OCI-M1 (cell line): ENCODE measurements at regions not wholly inside any gene's neighbourhood (a gene's known extent, or its start where the extent isn't known, plus 50 kb on each side); places are given as distances from the start of the nearest gene placed in this dataset.

Experiments
- DNase-seq: peaks from one replicate; lab custom pipeline; 2025; lab: John Stamatoyannopoulos, UW

GRCh38 chr13:52931131-52931530 is 82.7 kb upstream of the PCDH8 start:
- no peak for DNase-seq

- no peak for DNase-seq
Measured at GRCh38 chr13:52929846-52930245, 81.4 kb upstream of the PCDH8 start.

GRCh38 chr13:52926971-52927370 is 78.5 kb upstream of the PCDH8 start:
- no peak for DNase-seq

GRCh38 chr13:52925775-52926285 is 77.4 kb upstream of the PCDH8 start:
- no peak for DNase-seq

- DNase-seq, result no peak
Measured at GRCh38 chr13:52925251-52925650, 76.8 kb upstream of the PCDH8 start.

GRCh38 chr13:52924289-52925148 is 76.1 kb upstream of the PCDH8 start:
- no peak for DNase-seq

- no peak for DNase-seq
Measured at GRCh38 chr13:52922961-52923360, 74.5 kb upstream of the PCDH8 start.

- peak; percentile 60 for DNase-seq
Measured at GRCh38 chr13:52921194-52921593, 72.8 kb upstream of the PCDH8 start.

- DNase-seq, result no peak
Measured at GRCh38 chr13:52916486-52916990, 68.1 kb upstream of the PCDH8 start.

GRCh38 chr13:52911340-52911739 is 62.9 kb upstream of the PCDH8 start:
- no peak for DNase-seq

- peak; percentile 45 for DNase-seq
Measured at GRCh38 chr13:52910318-52910717, 61.9 kb upstream of the PCDH8 start.

GRCh38 chr13:52906122-52906903 is 57.9 kb upstream of the PCDH8 start:
- no peak for DNase-seq

GRCh38 chr13:52905701-52906100 is 57.3 kb upstream of the PCDH8 start:
- no peak for DNase-seq

GRCh38 chr13:52903320-52903719 is 54.9 kb upstream of the PCDH8 start:
- no peak for DNase-seq

- DNase-seq, result no peak
Measured at GRCh38 chr13:52899206-52899605, 50.8 kb upstream of the PCDH8 start.
